Endometrium (tissue), 2 donors: ENCODE measurements at regions not wholly inside any gene's neighbourhood (a gene's known extent, or its start where the extent isn't known, plus 50 kb on each side); places are given as distances from the start of the nearest gene placed in this dataset.
"Not testable (repeated sequence)": the region's sequence is repeated elsewhere in the genome, so short reads cannot be mapped to it uniquely, and the experiment has no call there.

ENCODE experiments used
- FAIRE-seq: peaks from 2 replicates; lab custom pipeline; 2012; peaks lifted over from hg19 to GRCh38; lab: Jason Lieb, UNC
- donor health status: control.
- donor health status: control.

- FAIRE-seq = no peak
These were observed 534.6 kb downstream of the NTRK2 start for GRCh38 chr9:85204176-85204575.

DNA sequence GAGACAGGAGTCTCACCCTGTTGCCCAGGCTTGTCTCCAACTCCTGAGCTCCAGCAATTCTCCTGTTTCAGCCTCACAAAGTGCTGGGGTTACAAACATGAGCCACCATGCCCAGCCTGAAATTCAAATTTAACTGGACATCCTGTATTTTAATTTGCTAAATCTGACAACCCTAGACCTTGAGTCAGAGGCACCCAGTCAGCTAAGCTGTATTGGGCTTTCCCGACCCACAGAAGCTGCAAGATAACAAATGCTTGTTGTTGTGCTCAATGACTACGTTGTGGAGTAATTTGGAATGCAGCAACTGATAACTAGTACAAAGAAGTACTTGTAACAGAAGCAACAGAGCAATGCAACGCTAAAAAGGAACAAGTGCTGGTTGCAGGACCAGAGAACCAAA is 533.1 kb downstream of the NTRK2 start:
- FAIRE-seq = no peak

- FAIRE-seq = no peak
These were observed 531.3 kb downstream of the NTRK2 start for GRCh38 chr9:85200726-85201404.

DNA sequence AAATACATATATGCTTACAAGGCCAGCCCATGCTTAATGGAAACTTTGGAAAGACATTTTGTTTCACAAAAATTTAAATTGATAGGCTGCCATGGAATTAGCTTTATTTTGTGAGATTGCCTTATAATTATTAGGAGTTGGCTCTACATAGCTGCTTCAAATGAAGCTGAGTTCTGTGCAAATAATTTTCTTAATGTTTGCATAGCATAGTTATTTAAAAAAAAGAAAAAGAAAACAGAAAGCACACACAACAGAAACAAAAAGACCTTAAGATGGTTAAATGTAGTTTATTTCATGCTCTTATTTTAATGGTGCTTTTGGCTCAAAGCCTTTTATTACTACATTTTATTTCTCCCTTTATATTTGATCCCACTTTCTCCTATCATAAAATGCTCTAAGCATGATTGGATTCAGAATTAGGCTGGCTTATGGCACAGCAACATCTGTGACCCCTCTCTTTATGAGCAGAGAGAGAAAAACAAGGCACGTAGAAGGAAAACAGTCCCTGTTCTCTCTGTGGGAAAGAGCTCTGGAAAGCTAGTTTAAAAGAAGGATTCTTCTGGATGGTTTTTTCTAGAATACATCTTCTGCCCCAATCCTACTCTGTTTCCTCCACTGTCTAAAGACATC is 530.5 kb downstream of the NTRK2 start:
- FAIRE-seq = peak; percentile 94

DNA sequence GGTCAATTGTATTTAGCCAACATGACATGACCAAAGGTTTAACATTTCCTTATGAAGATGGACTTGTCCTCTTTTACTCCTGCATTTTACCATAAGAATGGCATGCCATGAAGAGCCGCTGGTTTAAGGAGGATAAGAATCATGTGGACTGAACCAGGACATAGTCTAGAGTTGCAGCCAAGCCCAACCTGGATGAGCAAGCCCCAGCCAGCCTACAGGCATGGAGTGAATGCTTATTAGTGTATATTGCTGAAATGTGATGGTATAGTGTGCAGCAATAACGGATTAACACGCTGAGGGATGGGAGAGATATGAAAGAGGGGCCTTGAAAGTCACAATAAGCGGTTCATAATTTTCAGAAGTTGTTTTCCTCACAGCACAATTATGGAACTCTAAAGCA is 523.2 kb downstream of the NTRK2 start:
- no peak for FAIRE-seq

DNA sequence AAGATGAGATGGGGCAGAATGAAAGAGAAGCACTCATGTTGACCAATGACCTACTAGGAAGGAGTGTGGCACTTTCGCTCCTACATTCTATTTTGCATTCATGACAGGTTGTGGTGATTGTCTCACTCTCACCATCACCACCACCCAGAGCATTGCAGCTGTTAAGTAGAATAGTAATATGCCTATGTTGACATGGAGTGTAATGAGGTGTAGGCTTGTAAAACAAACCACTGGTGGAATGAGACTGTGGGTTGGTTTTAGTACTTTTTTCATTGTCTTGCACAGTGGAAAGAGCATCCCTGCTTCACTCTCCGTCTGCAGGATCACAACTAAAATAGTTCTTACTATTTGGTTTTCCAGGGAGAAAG is 516.7 kb downstream of the NTRK2 start:
- FAIRE-seq = no peak

DNA sequence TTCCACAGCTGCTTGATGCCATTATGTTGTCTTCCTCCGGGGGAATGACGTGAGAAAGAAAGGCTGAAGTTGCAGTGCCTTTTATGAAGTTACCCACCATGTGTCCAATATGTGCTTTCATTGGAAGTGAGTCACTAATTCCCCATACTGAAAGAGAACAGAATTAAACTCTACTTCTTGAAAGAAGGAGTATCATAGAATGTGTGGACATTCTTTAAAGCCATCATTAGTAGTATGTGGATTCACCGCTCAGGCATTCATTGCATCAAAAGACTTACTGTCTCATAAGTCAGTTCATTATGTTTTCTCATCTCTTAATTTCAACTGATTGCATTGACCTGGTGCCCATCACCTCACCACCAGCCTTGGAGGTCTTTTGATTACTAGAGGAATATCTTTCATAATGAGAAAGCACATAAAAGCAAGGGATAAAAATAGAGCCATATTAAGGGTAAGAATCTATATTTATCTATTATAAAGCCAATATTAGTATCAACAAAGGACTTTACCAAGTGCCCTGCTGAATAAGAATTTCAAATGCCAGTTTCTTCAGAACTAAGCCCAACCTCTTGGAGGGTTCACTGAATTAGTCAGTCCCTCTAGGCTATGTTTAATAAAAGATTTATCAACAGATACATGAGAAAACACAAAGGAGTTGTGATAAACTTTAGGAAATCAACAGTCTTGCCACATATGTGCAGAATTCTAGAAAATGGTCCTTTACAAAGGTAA is 516.1 kb downstream of the NTRK2 start:
- FAIRE-seq = no peak

DNA sequence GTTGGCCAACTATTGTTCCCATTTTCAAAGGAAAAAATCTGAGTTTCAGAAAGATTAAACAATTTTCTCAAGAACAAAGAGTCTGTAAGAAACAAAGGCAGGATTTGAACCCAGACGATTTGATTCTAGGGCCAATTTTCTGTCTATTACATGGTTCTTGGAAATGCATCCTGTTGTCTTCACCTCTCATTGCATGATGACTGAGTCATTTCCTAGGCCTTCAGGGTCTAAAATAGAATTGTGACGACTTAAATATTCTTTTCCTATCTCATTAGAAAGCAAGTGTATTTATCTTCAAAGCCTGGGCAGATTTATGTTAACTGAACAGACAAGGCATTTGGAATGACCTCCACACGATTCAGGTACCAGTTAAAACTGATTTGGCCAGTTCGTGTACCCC is 512.9 kb downstream of the NTRK2 start:
- no peak for FAIRE-seq

GRCh38 chr9:85178474-85178873 is 508.9 kb downstream of the NTRK2 start:
- no peak for FAIRE-seq

- FAIRE-seq = no peak
These were observed 504.4 kb downstream of the NTRK2 start for GRCh38 chr9:85173967-85174366.

- FAIRE-seq = peak; percentile 41
These were observed 502.8 kb downstream of the NTRK2 start for GRCh38 chr9:85172001-85172978.

- FAIRE-seq = no peak
These were observed 501.6 kb downstream of the NTRK2 start for GRCh38 chr9:85171163-85171562.

- FAIRE-seq = no peak
These were observed 498.9 kb downstream of the NTRK2 start for GRCh38 chr9:85168412-85168811.

- no peak for FAIRE-seq
These were observed 497.6 kb downstream of the NTRK2 start for GRCh38 chr9:85167146-85167545.

DNA sequence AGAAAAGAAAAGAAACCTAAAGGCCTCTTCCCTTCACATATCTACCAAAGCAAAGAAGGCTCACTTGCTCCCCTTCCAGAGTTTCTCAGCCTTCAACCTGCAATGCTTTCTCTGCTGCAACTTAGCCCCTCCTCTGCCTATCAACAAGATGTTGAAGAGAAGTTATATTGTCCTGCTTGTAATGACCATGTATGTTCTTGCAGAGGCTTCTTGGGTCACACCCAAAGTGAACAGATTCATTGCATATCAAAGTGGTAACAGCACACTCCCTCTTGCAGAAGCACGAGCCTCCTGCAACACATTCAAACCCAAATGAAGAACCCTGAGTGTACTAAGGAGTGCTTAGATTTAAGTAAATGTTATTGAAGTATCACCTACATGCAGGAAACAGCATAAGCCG is 494.3 kb downstream of the NTRK2 start:
- no peak for FAIRE-seq

GRCh38 chr9:85163415-85163814 is 493.9 kb downstream of the NTRK2 start:
- no peak for FAIRE-seq

- FAIRE-seq = no peak
These were observed 493.3 kb downstream of the NTRK2 start for GRCh38 chr9:85162822-85163221.

DNA sequence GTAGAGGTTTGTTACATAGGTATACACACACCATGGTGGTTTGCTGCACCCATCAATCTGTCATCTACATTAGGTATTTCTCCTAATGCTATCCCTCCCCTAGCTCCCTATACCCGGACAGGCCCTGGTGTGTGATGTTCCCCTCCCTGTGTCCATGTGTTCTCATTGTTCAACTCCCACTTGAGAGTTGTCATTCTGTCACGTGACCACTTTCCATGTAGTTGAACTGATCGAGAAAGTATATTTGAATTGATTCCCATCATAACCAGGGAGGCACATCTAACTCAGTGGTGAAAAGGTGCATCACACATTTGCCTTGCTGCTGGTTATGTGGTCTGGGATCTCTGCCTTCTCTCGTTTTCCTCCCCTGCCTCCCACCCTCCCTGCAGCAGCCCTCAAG is 491.4 kb downstream of the NTRK2 start:
- FAIRE-seq = not testable (repeated sequence)

- FAIRE-seq = no peak
These were observed 489.0 kb downstream of the NTRK2 start for GRCh38 chr9:85158512-85158911.

DNA sequence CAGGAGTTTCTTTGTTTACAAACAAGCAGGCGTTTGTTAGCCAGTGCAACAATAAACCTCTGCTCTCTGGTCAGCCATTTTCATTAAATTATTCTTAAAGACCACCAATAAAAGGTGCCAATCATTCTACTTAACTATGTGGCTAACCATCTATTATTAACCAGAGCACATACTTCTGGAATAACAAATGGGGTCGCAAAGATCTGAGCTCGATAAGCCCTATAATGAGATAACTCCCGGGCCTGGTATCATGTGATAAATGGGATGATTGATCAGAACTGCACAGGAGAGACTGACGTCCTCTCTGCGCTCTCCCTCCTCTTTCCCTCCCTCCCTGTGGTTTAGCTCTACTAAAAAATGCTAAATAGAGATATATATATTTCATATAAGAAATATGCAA is 488.2 kb downstream of the NTRK2 start:
- FAIRE-seq = no peak

DNA sequence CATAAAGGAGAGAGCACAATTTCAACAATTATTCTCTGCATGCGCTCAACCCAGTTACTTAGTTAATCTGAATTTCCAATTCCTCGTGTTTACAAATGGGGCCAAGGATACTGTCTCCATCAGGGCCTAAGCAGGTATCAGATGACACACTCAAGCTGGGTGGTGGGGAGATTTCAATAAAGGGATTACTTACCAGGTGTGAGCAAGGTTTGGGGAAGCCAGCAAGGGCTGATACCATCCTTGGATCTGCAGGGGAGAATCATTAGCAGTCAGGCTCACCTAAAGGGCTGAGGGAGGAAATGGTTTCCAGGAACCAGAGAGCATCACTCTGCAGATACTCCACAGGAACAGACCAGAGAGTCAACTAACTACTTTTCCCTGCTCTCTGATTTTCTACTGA is 487.1 kb downstream of the NTRK2 start:
- FAIRE-seq = no peak

DNA sequence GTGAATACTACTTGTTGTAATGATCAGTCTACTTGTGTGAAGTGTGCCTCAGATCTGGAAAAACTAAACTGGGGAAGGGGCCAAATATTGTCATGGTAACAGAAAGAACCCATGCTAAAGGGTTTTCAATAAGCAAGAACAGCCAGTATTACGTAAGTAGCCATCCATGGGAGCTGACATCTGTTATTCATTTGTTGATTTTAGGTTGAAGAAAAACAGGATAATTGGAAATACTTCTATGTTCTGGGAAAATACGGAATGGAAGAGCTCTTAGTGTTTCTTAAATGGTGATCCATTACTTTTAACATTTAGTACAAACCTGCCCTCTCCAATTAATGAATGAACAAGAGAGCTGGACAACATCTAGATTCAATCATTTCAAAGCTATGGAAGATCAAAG is 485.8 kb downstream of the NTRK2 start:
- FAIRE-seq = no peak
